Breast epithelium (tissue), 3 donors: ENCODE measurements at regions not wholly inside any gene's neighbourhood (a gene's known extent, or its start where the extent isn't known, plus 50 kb on each side); places are given as distances from the start of the nearest gene placed in this dataset.

Source experiments
- POLR2A ChIP-seq: fragments of 450-650 bp; IDR thresholded peaks from one replicate; pipeline ENCODE4 v1.6.1; 2016; ENCODE audit warnings: antibody characterized with exemption, mild to moderate bottlenecking, moderate library complexity
- POLR2AphosphoS5 ChIP-seq, 3 donors: sonication (generic); formaldehyde crosslinking; IDR thresholded peaks; one replicate each; pipeline ENCODE4 v1.6.1; 2017; ENCODE audit warnings: antibody characterized with exemption in 3 of 3
- TF ChIP-seq, protein P1 (sequence below), 3 donors: fragments of 450-650 bp; IDR thresholded peaks; one replicate each; pipeline ENCODE4 v1.5.1; 2016 to 2017; ENCODE audit warnings: antibody characterized with exemption in 3 of 3, mild to moderate bottlenecking in 3 of 3, moderate library complexity in 3 of 3

- no peak for TF ChIP-seq POLR2A
- TF ChIP-seq, protein P1, sequence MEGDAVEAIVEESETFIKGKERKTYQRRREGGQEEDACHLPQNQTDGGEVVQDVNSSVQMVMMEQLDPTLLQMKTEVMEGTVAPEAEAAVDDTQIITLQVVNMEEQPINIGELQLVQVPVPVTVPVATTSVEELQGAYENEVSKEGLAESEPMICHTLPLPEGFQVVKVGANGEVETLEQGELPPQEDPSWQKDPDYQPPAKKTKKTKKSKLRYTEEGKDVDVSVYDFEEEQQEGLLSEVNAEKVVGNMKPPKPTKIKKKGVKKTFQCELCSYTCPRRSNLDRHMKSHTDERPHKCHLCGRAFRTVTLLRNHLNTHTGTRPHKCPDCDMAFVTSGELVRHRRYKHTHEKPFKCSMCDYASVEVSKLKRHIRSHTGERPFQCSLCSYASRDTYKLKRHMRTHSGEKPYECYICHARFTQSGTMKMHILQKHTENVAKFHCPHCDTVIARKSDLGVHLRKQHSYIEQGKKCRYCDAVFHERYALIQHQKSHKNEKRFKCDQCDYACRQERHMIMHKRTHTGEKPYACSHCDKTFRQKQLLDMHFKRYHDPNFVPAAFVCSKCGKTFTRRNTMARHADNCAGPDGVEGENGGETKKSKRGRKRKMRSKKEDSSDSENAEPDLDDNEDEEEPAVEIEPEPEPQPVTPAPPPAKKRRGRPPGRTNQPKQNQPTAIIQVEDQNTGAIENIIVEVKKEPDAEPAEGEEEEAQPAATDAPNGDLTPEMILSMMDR (IDR thresholded peaks at IDR 0.05): no peak
- TF ChIP-seq POLR2AphosphoS5 (IDR thresholded peaks at IDR 0.05): no peak
Observed at GRCh38 chr12:78700565-78700964, 164.0 kb upstream of the SYT1 start.
